ENCODE measurements at regions not wholly inside any gene's neighbourhood (a gene's known extent, or its start where the extent isn't known, plus 50 kb on each side); places are given as distances from the start of the nearest gene placed in this dataset.
A peak's percentile ranks its signal among the peaks of the same experiment; 100 is the strongest.

- DNase-seq (ENCODE audit: low spot score): no peak
These were observed 326.4 kb downstream of the MEI4 start for GRCh38 chr6:77979204-77979603.

- no peak for DNase-seq (ENCODE audit: low spot score)
These were observed 333.7 kb downstream of the MEI4 start for GRCh38 chr6:77986380-77987034.

GRCh38 chr6:77987035-77987384 lies 334.2 kb downstream of the MEI4 start:
- no peak for DNase-seq (ENCODE audit: low spot score)

- DNase-seq (ENCODE audit: low spot score): no peak
These were observed 357.3 kb downstream of the MEI4 start for GRCh38 chr6:78010130-78010529.

- no peak for DNase-seq (ENCODE audit: low spot score)
These were observed 367.7 kb downstream of the MEI4 start for GRCh38 chr6:78020586-78020985.

GRCh38 chr6:78025502-78025901 lies 372.7 kb downstream of the MEI4 start:
- DNase-seq (ENCODE audit: low spot score): no peak

- DNase-seq (ENCODE audit: low spot score): no peak
These were observed 378.4 kb downstream of the MEI4 start for GRCh38 chr6:78031228-78031627.

- no peak for DNase-seq (ENCODE audit: low spot score)
These were observed 406.3 kb downstream of the MEI4 start for GRCh38 chr6:78059171-78059570.

GRCh38 chr6:78062993-78063392 lies 410.2 kb downstream of the MEI4 start:
- no peak for DNase-seq (ENCODE audit: low spot score)

GRCh38 chr6:78076371-78076770 lies 423.5 kb downstream of the MEI4 start:
- no peak for DNase-seq (ENCODE audit: low spot score)

GRCh38 chr6:78089531-78089930 lies 436.7 kb downstream of the MEI4 start:
- peak; percentile 15 for DNase-seq (ENCODE audit: low spot score)

GRCh38 chr6:78093906-78094305 lies 441.1 kb downstream of the MEI4 start:
- no peak for DNase-seq (ENCODE audit: low spot score)

- DNase-seq (ENCODE audit: low spot score): no peak
These were observed 448.5 kb downstream of the MEI4 start for GRCh38 chr6:78101387-78101786.

GRCh38 chr6:78110641-78111040 lies 457.8 kb downstream of the MEI4 start:
- peak; percentile 91 for DNase-seq (ENCODE audit: low spot score)

- no peak for DNase-seq (ENCODE audit: low spot score)
These were observed 465.1 kb downstream of the MEI4 start for GRCh38 chr6:78117966-78118365.

GRCh38 chr6:78131521-78131920 lies 478.7 kb downstream of the MEI4 start:
- DNase-seq (ENCODE audit: low spot score): no peak

GRCh38 chr6:78132671-78133410 lies 480.0 kb downstream of the MEI4 start:
- no peak for DNase-seq (ENCODE audit: low spot score)

- DNase-seq (ENCODE audit: low spot score): no peak
These were observed 497.6 kb downstream of the MEI4 start for GRCh38 chr6:78150425-78150824.

GRCh38 chr6:78153976-78154375 lies 501.1 kb downstream of the MEI4 start:
- DNase-seq (ENCODE audit: low spot score): no peak

- no peak for DNase-seq (ENCODE audit: low spot score)
These were observed 504.8 kb downstream of the MEI4 start for GRCh38 chr6:78157606-78158005.

GRCh38 chr6:78188891-78189290 lies 536.1 kb downstream of the MEI4 start:
- DNase-seq (ENCODE audit: low spot score): no peak

- no peak for DNase-seq (ENCODE audit: low spot score)
These were observed 539.2 kb downstream of the MEI4 start for GRCh38 chr6:78192057-78192456.

- DNase-seq (ENCODE audit: low spot score): no peak
These were observed 546.2 kb downstream of the MEI4 start for GRCh38 chr6:78199044-78199443.

- DNase-seq (ENCODE audit: low spot score): no peak
These were observed 569.4 kb downstream of the MEI4 start for GRCh38 chr6:78222226-78222625.

Data from umbilical cord (tissue), 1 donor.